Loucy (cell line): ENCODE measurements at regions not wholly inside any gene's neighbourhood (a gene's known extent, or its start where the extent isn't known, plus 50 kb on each side); places are given as distances from the start of the nearest gene placed in this dataset.

Experiments
- EZH2phosphoT487 ChIP-seq: fragments of 200-600 bp; IDR thresholded peaks from 2 replicates; pipeline ENCODE4 v1.6.1; 2018; ENCODE audit warnings: antibody characterized with exemption, mild to moderate bottlenecking, moderate library complexity, borderline replicate concordance
- TF ChIP-seq, protein P1 (sequence below): fragments of 200-600 bp; sonication (generic); conservative IDR thresholded peaks from 2 replicates; pipeline ENCODE4 v1.5.1; 2014; ENCODE audit warnings: mild to moderate bottlenecking, antibody characterized with exemption, low read length

DNA sequence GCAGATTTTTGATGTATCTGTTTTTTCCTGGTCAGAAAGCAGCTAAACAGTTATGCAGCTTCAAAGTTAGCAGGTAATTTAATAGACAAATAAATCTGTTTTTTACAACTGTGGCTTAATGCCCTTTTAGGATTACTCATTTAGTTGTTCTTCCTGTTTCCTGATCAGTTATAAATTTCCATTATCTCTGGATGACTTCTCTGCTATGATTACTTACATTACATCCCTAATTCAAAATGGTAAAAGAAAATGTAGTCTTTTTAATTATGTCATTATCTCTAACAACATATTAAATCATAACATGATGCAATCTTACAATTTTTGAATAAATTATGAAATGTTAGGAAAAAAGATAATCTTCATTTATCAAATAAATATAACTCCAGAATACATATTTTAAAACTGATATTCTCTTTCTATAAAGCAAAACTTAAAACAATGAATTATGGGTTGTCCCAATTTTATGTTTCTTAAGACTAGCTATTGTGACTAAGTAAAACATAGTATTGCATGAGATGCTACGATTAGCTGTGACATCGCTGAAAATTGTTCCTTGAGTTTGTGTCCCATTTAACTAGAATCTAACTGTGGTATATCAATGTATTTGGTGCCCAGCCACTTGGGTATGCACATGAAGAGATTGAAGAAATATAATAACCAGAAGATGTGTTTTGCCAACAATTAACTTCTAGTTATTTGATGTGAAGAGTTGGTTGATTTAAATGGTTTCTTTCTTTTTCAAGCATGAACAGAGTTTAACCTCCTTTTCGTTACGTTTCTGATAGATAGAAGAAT lies 605.3 kb upstream of the SPRY2 start:
- TF ChIP-seq, protein P1, sequence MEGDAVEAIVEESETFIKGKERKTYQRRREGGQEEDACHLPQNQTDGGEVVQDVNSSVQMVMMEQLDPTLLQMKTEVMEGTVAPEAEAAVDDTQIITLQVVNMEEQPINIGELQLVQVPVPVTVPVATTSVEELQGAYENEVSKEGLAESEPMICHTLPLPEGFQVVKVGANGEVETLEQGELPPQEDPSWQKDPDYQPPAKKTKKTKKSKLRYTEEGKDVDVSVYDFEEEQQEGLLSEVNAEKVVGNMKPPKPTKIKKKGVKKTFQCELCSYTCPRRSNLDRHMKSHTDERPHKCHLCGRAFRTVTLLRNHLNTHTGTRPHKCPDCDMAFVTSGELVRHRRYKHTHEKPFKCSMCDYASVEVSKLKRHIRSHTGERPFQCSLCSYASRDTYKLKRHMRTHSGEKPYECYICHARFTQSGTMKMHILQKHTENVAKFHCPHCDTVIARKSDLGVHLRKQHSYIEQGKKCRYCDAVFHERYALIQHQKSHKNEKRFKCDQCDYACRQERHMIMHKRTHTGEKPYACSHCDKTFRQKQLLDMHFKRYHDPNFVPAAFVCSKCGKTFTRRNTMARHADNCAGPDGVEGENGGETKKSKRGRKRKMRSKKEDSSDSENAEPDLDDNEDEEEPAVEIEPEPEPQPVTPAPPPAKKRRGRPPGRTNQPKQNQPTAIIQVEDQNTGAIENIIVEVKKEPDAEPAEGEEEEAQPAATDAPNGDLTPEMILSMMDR, result no peak
- TF ChIP-seq EZH2phosphoT487, result no peak
